NT2/D1 (cell line): ENCODE measurements at regions not wholly inside any gene's neighbourhood (a gene's known extent, or its start where the extent isn't known, plus 50 kb on each side); places are given as distances from the start of the nearest gene placed in this dataset.

Experiments
- YY1 ChIP-seq: IDR thresholded peaks from 2 replicates; pipeline ENCODE4 v1.6.1; 2011; ENCODE audit not compliant: insufficient read length, insufficient read depth
- ZNF274 ChIP-seq: IDR thresholded peaks from 2 replicates; pipeline ENCODE4 v1.6.1; 2011; ENCODE audit warnings: mild to moderate bottlenecking, low read depth, low read length

GRCh38 chr20:29326376-29327070, 1930.9 kb upstream of the DEFB115 start:
- TF ChIP-seq ZNF274 (no peak), YY1 (no peak)
